B cell (primary cell): ENCODE measurements at regions not wholly inside any gene's neighbourhood (a gene's known extent, or its start where the extent isn't known, plus 50 kb on each side); places are given as distances from the start of the nearest gene placed in this dataset.
"Not testable (repeated sequence)": the region's sequence is repeated elsewhere in the genome, so short reads cannot be mapped to it uniquely, and the experiment has no call there.

ENCODE experiments used
- ATAC-seq: fragments of 200-7000 bp; cut with Tn5 transposase; one replicate; pipeline ENCODE4 v1.10.0; 2021; ENCODE audit warnings: low read depth, mild to moderate bottlenecking, moderate number of reproducible peaks, moderate library complexity
- CTCF ChIA-PET: fragments of 350-600 bp; sonication (Branson Sonifier 250); formaldehyde crosslinking; loops from one replicate; lab custom pipeline; 2021; ENCODE audit warnings: antibody characterized with exemption, inconsistent platforms; lab: Charles Lee
- POLR2A ChIA-PET: fragments of 350-600 bp; sonication (Branson Sonifier 250); formaldehyde crosslinking; loops from one replicate; lab custom pipeline; 2021; ENCODE audit warnings: antibody characterized with exemption; lab: Charles Lee
- DNase-seq: peaks from one replicate; pipeline ENCODE4 v3.0.0; 2013
- H2AFZ ChIP-seq: 2 replicates; pipeline ENCODE4 v1.6.1; 2012; ENCODE audit warnings: mild to moderate bottlenecking, low read depth, low read length; ENCODE audit not compliant: insufficient read depth, poor library complexity, severe bottlenecking
- H3K27ac ChIP-seq, 2 donors: 1 replicate in 1 of 2; 2 replicates in 1 of 2; pipeline ENCODE4 v1.5.1; 2012 to 2013; ENCODE audit warnings: low read length in 2 of 2, mild to moderate bottlenecking in 2 of 2, moderate library complexity in 1 of 2
- H3K27me3 ChIP-seq, 4 experiments: fragments of 200-600 bp in 1 of 4; sonication (generic) in 1 of 4; replicated peaks in 1 of 4; 1 replicate in 2 of 4; 2 replicates in 2 of 4; pipeline versions ENCODE4 v1.6.1 to v1.7.0; 2013 to 2016; ENCODE audit warnings: low read length in 3 of 4, mild to moderate bottlenecking in 2 of 4, mixed read lengths in 1 of 4, moderate library complexity in 1 of 4; ENCODE audit not compliant: insufficient read depth in 4 of 4, control insufficient read depth in 3 of 4; ENCODE audit errors: control extremely low read depth in 1 of 4
- H3K36me3 ChIP-seq, 2 experiments: replicated peaks in 1 of 2; 1 replicate in 1 of 2; 2 replicates in 1 of 2; pipeline versions ENCODE4 v1.6.1 to v1.7.1; 2013; ENCODE audit warnings: low read length in 1 of 2; ENCODE audit not compliant: insufficient read depth in 2 of 2, control insufficient read depth in 1 of 2; ENCODE audit errors: control extremely low read depth in 1 of 2, extremely low read depth in 1 of 2
- H3K4me1 ChIP-seq, 2 donors: fragments of 200-600 bp in 1 of 2; sonication (generic) in 1 of 2; 1 replicate in 1 of 2; 2 replicates in 1 of 2; pipeline versions ENCODE4 v1.5.1 to v1.6.1; 2013 to 2017; ENCODE audit warnings: low read length in 2 of 2; ENCODE audit not compliant: control insufficient read depth in 2 of 2, insufficient read depth in 2 of 2
- H3K4me2 ChIP-seq: replicated peaks from 2 replicates; pipeline ENCODE3; 2012; ENCODE audit warnings: mild to moderate bottlenecking, low read depth, low read length; ENCODE audit not compliant: poor library complexity, severe bottlenecking
- H3K4me3 ChIP-seq, 5 experiments: fragments of 200-600 bp in 1 of 5; sonication (generic) in 1 of 5; 1 replicate in 3 of 5; 2 replicates in 2 of 5; pipeline versions ENCODE4 v1.5.1 to v1.7.0; 2011 to 2016; ENCODE audit warnings: low read length in 4 of 5, mild to moderate bottlenecking in 4 of 5, low read depth in 2 of 5, control low read depth in 1 of 5, moderate library complexity in 1 of 5; ENCODE audit not compliant: insufficient read depth in 1 of 5; ENCODE audit errors: control extremely low read depth in 1 of 5, extremely low read depth in 1 of 5
- H3K79me2 ChIP-seq: fragments of 200-600 bp; sonication (generic); one replicate; pipeline ENCODE4 v1.6.0; 2016; ENCODE audit warnings: low read length; ENCODE audit not compliant: control insufficient read depth, insufficient read depth
- H3K9ac ChIP-seq: fragments of 200-600 bp; sonication (generic); 2 replicates; pipeline ENCODE4 v1.6.1; 2017; ENCODE audit warnings: mild to moderate bottlenecking, low read length, moderate library complexity
- H3K9me3 ChIP-seq, 3 donors: one replicate each; pipeline versions ENCODE4 v1.6.1 to v1.7.1; 2013; ENCODE audit warnings: low read length in 2 of 3; ENCODE audit not compliant: control insufficient read depth in 2 of 3, insufficient read depth in 1 of 3; ENCODE audit errors: control extremely low read depth in 1 of 3
- H4K20me1 ChIP-seq: 2 replicates; pipeline ENCODE4 v1.6.0; 2012; ENCODE audit warnings: mild to moderate bottlenecking, low read length; ENCODE audit not compliant: insufficient read depth, control insufficient read depth, poor library complexity, severe bottlenecking
- H3K27ac Mint-ChIP-seq: one replicate; pipeline ENCODE4 v1.8.0; 2021; ENCODE audit warnings: mixed read lengths
- H3K27me3 Mint-ChIP-seq: one replicate; pipeline ENCODE4 v1.8.0; 2021; ENCODE audit warnings: mixed read lengths
- H3K4me1 Mint-ChIP-seq: one replicate; pipeline ENCODE4 v1.8.0; 2021; ENCODE audit warnings: mixed read lengths
- H3K4me3 Mint-ChIP-seq: one replicate; pipeline ENCODE4 v1.8.0; 2021; ENCODE audit warnings: mixed read lengths
- H3K9me3 Mint-ChIP-seq: one replicate; pipeline ENCODE4 v1.8.0; 2022; ENCODE audit warnings: mixed read lengths; ENCODE audit not compliant: insufficient read depth
- EZH2 ChIP-seq: IDR thresholded peaks from 2 replicates; pipeline ENCODE4 v1.6.1; 2012; ENCODE audit warnings: borderline replicate concordance, low read depth, mild to moderate bottlenecking, moderate library complexity, low read length; ENCODE audit not compliant: insufficient read depth, poor library complexity, severe bottlenecking
- WGBS: methylation state at CpG from one replicate; pipeline ENCODE4 v1.1.5; 2013; ENCODE audit warnings: missing lambda C conversion rate; ENCODE audit not compliant: insufficient coverage; 5-methylcytosine and 5-hydroxymethylcytosine counted together
- intact Hi-C: fragments of 100-400 bp; cut with micrococcal nuclease; formaldehyde crosslinking; loops from one replicate; pipeline ENCODE4 v1.10.0; 2022
- TF ChIP-seq, protein P1 (sequence below): fragments of 200-600 bp; IDR thresholded peaks from one replicate; pipeline ENCODE4 v1.8.0; 2022; ENCODE audit warnings: antibody characterized with exemption, mild to moderate bottlenecking

DNA sequence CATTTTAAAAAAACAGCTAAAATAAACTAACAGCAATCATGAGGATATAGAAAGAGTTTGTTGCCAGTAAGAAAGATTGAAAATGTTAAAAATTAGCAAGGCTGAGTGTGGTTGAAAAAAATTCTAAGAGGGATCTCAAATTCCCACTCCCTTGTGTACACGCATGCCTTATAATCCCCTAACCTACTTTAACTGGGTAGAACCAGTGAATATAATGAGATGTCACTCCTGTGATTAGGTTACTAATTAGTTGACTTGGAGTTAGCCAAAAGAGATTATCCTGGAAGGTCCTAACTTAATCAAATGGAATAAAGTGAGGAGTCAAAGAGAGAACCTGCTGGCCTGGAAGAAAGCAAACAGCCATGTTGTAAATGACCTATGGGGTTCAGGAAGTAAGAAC is 286.0 kb upstream of the TGFBR2 start:
- intact Hi-C loops = no loop called here
- Histone ChIP-seq H3K79me2 (peaks cover 3% of the 10 kb centered on the region), H3K4me2 (no peak overlapping the region), H4K20me1 (no peaks in the 10 kb centered on the region), H3K36me3 (no peaks in the 10 kb centered on the region), H3K9me3 (no peaks in the 10 kb centered on the region), H3K27ac (no peak overlapping the region), H3K4me3 (no peak overlapping the region), H3K9ac (no peak overlapping the region), H3K4me1 (peaks cover 5% of the 10 kb centered on the region in 2 donors), H3K27me3 (no peaks in the 10 kb centered on the region), H2AFZ (no peak overlapping the region)
- Mint-ChIP-seq H3K4me3 (no peak overlapping the region), H3K4me1 (peaks cover 4% of the 10 kb centered on the region), H3K27me3 (no peaks in the 10 kb centered on the region), H3K27ac (no peak overlapping the region), H3K9me3 (peaks cover 2% of the 10 kb centered on the region)
- POLR2A ChIA-PET = interaction anchor here (0.7 to 1.4 kb wide), 2 partner anchors 287 to 339 kb away, joined by 3 to 4 read pairs; no protein-coding TSS in a partner anchor
- TF ChIP-seq, protein P1, sequence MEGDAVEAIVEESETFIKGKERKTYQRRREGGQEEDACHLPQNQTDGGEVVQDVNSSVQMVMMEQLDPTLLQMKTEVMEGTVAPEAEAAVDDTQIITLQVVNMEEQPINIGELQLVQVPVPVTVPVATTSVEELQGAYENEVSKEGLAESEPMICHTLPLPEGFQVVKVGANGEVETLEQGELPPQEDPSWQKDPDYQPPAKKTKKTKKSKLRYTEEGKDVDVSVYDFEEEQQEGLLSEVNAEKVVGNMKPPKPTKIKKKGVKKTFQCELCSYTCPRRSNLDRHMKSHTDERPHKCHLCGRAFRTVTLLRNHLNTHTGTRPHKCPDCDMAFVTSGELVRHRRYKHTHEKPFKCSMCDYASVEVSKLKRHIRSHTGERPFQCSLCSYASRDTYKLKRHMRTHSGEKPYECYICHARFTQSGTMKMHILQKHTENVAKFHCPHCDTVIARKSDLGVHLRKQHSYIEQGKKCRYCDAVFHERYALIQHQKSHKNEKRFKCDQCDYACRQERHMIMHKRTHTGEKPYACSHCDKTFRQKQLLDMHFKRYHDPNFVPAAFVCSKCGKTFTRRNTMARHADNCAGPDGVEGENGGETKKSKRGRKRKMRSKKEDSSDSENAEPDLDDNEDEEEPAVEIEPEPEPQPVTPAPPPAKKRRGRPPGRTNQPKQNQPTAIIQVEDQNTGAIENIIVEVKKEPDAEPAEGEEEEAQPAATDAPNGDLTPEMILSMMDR = no peak
- TF ChIP-seq EZH2 = no peak
- no CpG with 5 or more reads among the region's 1 CpG for WGBS
- no peak for ATAC-seq
- no peak for DNase-seq
- CTCF ChIA-PET = interaction anchor here (1.0 to 2.9 kb wide), 27 partner anchors 9 to 376 kb away, joined by 3 to 38 read pairs (median 6); partner anchors contain the start of gene TGFBR2

DNA sequence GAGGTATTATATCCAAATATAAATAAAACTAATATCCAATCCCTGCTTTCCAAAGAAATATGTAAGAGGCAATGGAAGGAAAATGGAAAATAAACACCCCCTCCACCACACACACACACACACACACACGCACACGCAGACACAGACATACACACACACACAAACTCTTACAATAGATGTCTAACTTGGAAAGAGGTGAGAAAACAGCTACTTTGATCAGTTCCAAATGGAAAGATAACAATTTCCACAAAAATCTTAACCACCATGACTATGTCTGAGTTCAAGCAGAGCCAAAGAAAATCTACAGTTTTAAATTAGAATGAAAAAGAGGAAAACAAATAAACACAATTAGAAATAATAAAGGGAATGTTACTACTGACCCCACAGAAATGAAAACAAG is 285.3 kb upstream of the TGFBR2 start:
- Mint-ChIP-seq H3K9me3 (peaks cover 2% of the 10 kb centered on the region), H3K27ac (no peak overlapping the region), H3K4me3 (no peak overlapping the region), H3K4me1 (peaks cover 4% of the 10 kb centered on the region), H3K27me3 (no peaks in the 10 kb centered on the region)
- Histone ChIP-seq H3K4me3 (no peak overlapping the region), H3K4me2 (no peak overlapping the region), H3K36me3 (no peaks in the 10 kb centered on the region), H2AFZ (no peak overlapping the region), H3K9me3 (no peaks in the 10 kb centered on the region), H3K4me1 (peaks cover 5% of the 10 kb centered on the region in 2 donors), H3K9ac (no peak overlapping the region), H3K79me2 (peaks cover 3% of the 10 kb centered on the region), H3K27me3 (no peaks in the 10 kb centered on the region), H4K20me1 (no peaks in the 10 kb centered on the region), H3K27ac (no peak overlapping the region)
- CTCF ChIA-PET = interaction anchor here (0.5 to 2.9 kb wide), 4 partner anchors 42 to 375 kb away, joined by 3 to 38 read pairs (median 10); partner anchors contain the start of gene TGFBR2
- intact Hi-C loops = no loop called here
- no peak for ATAC-seq
- no peak for TF ChIP-seq EZH2
- TF ChIP-seq, protein P1 = no peak
- no CpG with 5 or more reads among the region's 2 CpGs for WGBS
- no peak for DNase-seq
- POLR2A ChIA-PET = interaction anchor here (0.7 kb wide), 1 partner anchor 338 kb away, joined by 3 read pairs; no protein-coding TSS in a partner anchor

DNA sequence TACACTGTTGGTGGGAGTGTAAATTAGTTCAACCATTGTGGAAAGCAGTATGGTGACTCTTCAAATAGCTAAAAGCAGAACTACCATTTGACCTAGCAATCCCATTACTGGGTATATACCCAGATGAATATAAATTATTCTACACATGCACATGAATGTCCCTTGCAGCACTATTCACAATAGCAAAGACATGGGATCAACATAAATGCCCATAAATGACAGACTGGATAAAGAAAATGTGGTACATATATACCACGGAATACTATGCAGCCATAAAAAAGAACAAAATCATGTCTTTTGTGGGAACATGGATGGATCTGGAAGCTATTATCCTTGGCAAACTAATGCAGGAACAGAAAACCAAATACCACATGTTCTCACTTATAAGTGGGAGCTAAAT is 282.8 kb upstream of the TGFBR2 start:
- CTCF ChIA-PET = interaction anchor here (1.6 kb wide), 1 partner anchor 347 kb away, joined by 3 read pairs; no protein-coding TSS in a partner anchor
- H3K4me3 ChIP-seq, POLR2A ChIA-PET, H3K27me3 ChIP-seq, H3K27ac ChIP-seq, H2AFZ ChIP-seq, H3K27ac Mint-ChIP-seq, H4K20me1 ChIP-seq, H3K79me2 ChIP-seq, H3K9me3 Mint-ChIP-seq, H3K9ac ChIP-seq, H3K4me1 ChIP-seq, DNase-seq, intact Hi-C loops, H3K4me3 Mint-ChIP-seq, H3K4me2 ChIP-seq, H3K9me3 ChIP-seq, ATAC-seq, H3K4me1 Mint-ChIP-seq, H3K36me3 ChIP-seq, H3K27me3 Mint-ChIP-seq: not testable (repeated sequence)
- WGBS = no CpG with 5 or more reads among the region's 1 CpG
